PC-3 (cell line): ENCODE measurements at regions not wholly inside any gene's neighbourhood (a gene's known extent, or its start where the extent isn't known, plus 50 kb on each side); places are given as distances from the start of the nearest gene placed in this dataset.

ENCODE experiments used
- ATAC-seq: fragments of 200-7000 bp; cut with Tn5 transposase; 2 replicates; pipeline ENCODE4 v1.9.1; 2020; ENCODE audit warnings: mild to moderate bottlenecking, moderate library complexity
- BruUV-seq: library from RNA; stranded (reverse); fragments of 400-500 nt; replicated peaks from 2 replicates; lab custom pipeline; 2021; lab: Mats Ljungman, UMichigan
- CTCF ChIA-PET: fragments of 300-600 bp; sonication (Branson Sonifier 250); formaldehyde crosslinking; loops from one replicate; lab custom pipeline; 2022; ENCODE audit warnings: antibody characterized with exemption; lab: Charles Lee
- POLR2A ChIA-PET: fragments of 300-600 bp; sonication (Branson Sonifier 250); formaldehyde crosslinking; loops from one replicate; lab custom pipeline; 2022; ENCODE audit warnings: antibody characterized with exemption; ENCODE audit not compliant: unreplicated experiment; lab: Charles Lee
- DNase-seq: peaks from one replicate; pipeline ENCODE4 v3.0.0-alpha.2; 2015
- H2AFZ ChIP-seq: fragments of 300-600 bp; sonication (generic); 2 replicates; pipeline ENCODE4 v1.6.0; 2016; ENCODE audit warnings: antibody characterized with exemption, low read length
- H3F3A ChIP-seq: fragments of 300-600 bp; sonication (generic); one replicate; pipeline ENCODE4 v1.6.0; 2017; ENCODE audit warnings: antibody characterized with exemption, low read length, control low read depth, mild to moderate bottlenecking; ENCODE audit not compliant: unreplicated experiment
- H3K27ac ChIP-seq: fragments of 300-600 bp; sonication (generic); 2 replicates; pipeline ENCODE4 v1.5.1; 2016; ENCODE audit warnings: mild to moderate bottlenecking, low read length
- H3K27me3 ChIP-seq: fragments of 300-600 bp; sonication (generic); 2 replicates; pipeline ENCODE4 v1.6.1; 2016; ENCODE audit warnings: low read length, mixed read lengths
- H3K36me3 ChIP-seq: fragments of 300-600 bp; sonication (generic); 2 replicates; pipeline ENCODE4 v1.6.1; 2016; ENCODE audit warnings: low read depth, mixed run types, low read length, mixed read lengths
- H3K4me1 ChIP-seq: fragments of 300-600 bp; sonication (generic); 2 replicates; pipeline ENCODE4 v1.5.1; 2016; ENCODE audit warnings: low read length; ENCODE audit not compliant: insufficient read depth
- H3K4me2 ChIP-seq: fragments of 300-600 bp; sonication (generic); 2 replicates; pipeline ENCODE4 v1.6.0; 2016; ENCODE audit warnings: low read length
- H3K4me3 ChIP-seq: fragments of 300-600 bp; sonication (generic); 2 replicates; pipeline ENCODE4 v1.5.1; 2016; ENCODE audit warnings: mild to moderate bottlenecking, low read length, mixed read lengths
- H3K79me2 ChIP-seq: fragments of 300-600 bp; sonication (generic); 2 replicates; pipeline ENCODE4 v1.6.1; 2017; ENCODE audit warnings: low read length, mixed read lengths
- H3K9ac ChIP-seq: fragments of 300-600 bp; sonication (generic); 2 replicates; pipeline ENCODE4 v1.6.0; 2016; ENCODE audit warnings: mild to moderate bottlenecking, low read length
- H3K9me2 ChIP-seq: fragments of 300-600 bp; sonication (generic); replicated peaks from 2 replicates; pipeline ENCODE4 v1.6.1; 2016; ENCODE audit warnings: mixed run types, low read length, mixed read lengths
- H3K9me3 ChIP-seq: fragments of 300-600 bp; sonication (generic); 2 replicates; pipeline ENCODE4 v1.6.1; 2016; ENCODE audit warnings: low read length, mixed read lengths
- H4K20me1 ChIP-seq: fragments of 300-600 bp; sonication (generic); 2 replicates; pipeline ENCODE4 v1.6.1; 2016; ENCODE audit warnings: low read length, mixed read lengths
- CTCF ChIP-seq: fragments of 300-600 bp; sonication (generic); conservative IDR thresholded peaks from 2 replicates; pipeline ENCODE4 v1.5.1; 2017; ENCODE audit warnings: antibody characterized with exemption, low read depth, mild to moderate bottlenecking, low read length
- EZH2 ChIP-seq: fragments of 300-600 bp; sonication (generic); IDR thresholded peaks from one replicate; pipeline ENCODE4 v1.6.1; 2017; ENCODE audit warnings: antibody characterized with exemption, mild to moderate bottlenecking, low read length; ENCODE audit not compliant: unreplicated experiment
- EZH2phosphoT487 ChIP-seq: fragments of 300-600 bp; sonication (generic); IDR thresholded peaks from 2 replicates; pipeline ENCODE4 v1.6.1; 2018; ENCODE audit warnings: mild to moderate bottlenecking, antibody characterized with exemption, low read length, borderline replicate concordance
- intact Hi-C: fragments of 100-400 bp; cut with micrococcal nuclease; formaldehyde crosslinking; loops from 2 replicates; pipeline ENCODE4 v1.9.0; 2023

GRCh38 chr9:78574354-78575045 is 277.6 kb downstream of the PSAT1 start:
- no TSS peak for BruUV-seq
- ChIA-PET CTCF (no interaction called here), POLR2A (no interaction called here)
- no peaks in the 10 kb centered on the region for H3K27me3 ChIP-seq
- ATAC-seq: no peak
- H2AFZ ChIP-seq: no peak overlapping the region
- no peak overlapping the region for H3K4me2 ChIP-seq
- no peaks in the 10 kb centered on the region for H3K36me3 ChIP-seq
- H3K4me1 ChIP-seq: 0 out of 2 replicates have a peak, but pooled peaks cover 4% of the 10 kb centered on the region
- TF ChIP-seq CTCF (no peak), EZH2phosphoT487 (no peak), EZH2 (no peak)
- no peaks in the 10 kb centered on the region for H3K79me2 ChIP-seq
- H3K9ac ChIP-seq: no peak overlapping the region
- no peaks in the 10 kb centered on the region for H4K20me1 ChIP-seq
- no peaks in the 10 kb centered on the region for H3K9me3 ChIP-seq
- DNase-seq: no peak
- no peak overlapping the region for H3K4me3 ChIP-seq
- intact Hi-C loops: no loop called here
- no peak overlapping the region for H3K27ac ChIP-seq
- H3F3A ChIP-seq: no peaks in the 10 kb centered on the region
- H3K9me2 ChIP-seq: no peaks in the 10 kb centered on the region

GRCh38 chr9:78575081-78575480 is 278.2 kb downstream of the PSAT1 start:
- Histone ChIP-seq H3K4me3 (no peak overlapping the region), H3F3A (no peaks in the 10 kb centered on the region), H3K9ac (no peak overlapping the region), H3K9me2 (no peaks in the 10 kb centered on the region), H2AFZ (no peak overlapping the region), H3K27ac (no peak overlapping the region), H4K20me1 (no peaks in the 10 kb centered on the region), H3K9me3 (no peaks in the 10 kb centered on the region), H3K79me2 (no peaks in the 10 kb centered on the region), H3K4me1 (0 out of 2 replicates have a peak, but pooled peaks cover 4% of the 10 kb centered on the region), H3K4me2 (no peak overlapping the region), H3K27me3 (no peaks in the 10 kb centered on the region), H3K36me3 (no peaks in the 10 kb centered on the region)
- ChIA-PET CTCF (no interaction called here), POLR2A (no interaction called here)
- ATAC-seq (no peak), DNase-seq (no peak)
- BruUV-seq: no TSS peak
- no peak for TF ChIP-seq CTCF
- TF ChIP-seq EZH2: no peak
- TF ChIP-seq EZH2phosphoT487: no peak
- intact Hi-C loops: no loop called here

- ChIA-PET POLR2A (no interaction called here), CTCF (no interaction called here)
- no peak overlapping the region for H3K4me2 ChIP-seq
- H3K27ac ChIP-seq: no peak overlapping the region
- no peaks in the 10 kb centered on the region for H3K36me3 ChIP-seq
- no peak for DNase-seq
- no peak for ATAC-seq
- H2AFZ ChIP-seq: no peak overlapping the region
- no peaks in the 10 kb centered on the region for H3K9me3 ChIP-seq
- no peaks in the 10 kb centered on the region for H3K9me2 ChIP-seq
- no peak overlapping the region for H3K9ac ChIP-seq
- no peaks in the 10 kb centered on the region for H3K27me3 ChIP-seq
- no TSS peak for BruUV-seq
- H3K4me1 ChIP-seq: 0 out of 2 replicates have a peak, but pooled peaks cover 4% of the 10 kb centered on the region
- H3K4me3 ChIP-seq: no peak overlapping the region
- no peaks in the 10 kb centered on the region for H3K79me2 ChIP-seq
- intact Hi-C loops: no loop called here
- H3F3A ChIP-seq: no peaks in the 10 kb centered on the region
- H4K20me1 ChIP-seq: no peaks in the 10 kb centered on the region
- TF ChIP-seq CTCF (no peak), EZH2phosphoT487 (no peak), EZH2 (no peak)
Observed at GRCh38 chr9:78575771-78576170, 278.8 kb downstream of the PSAT1 start.
